GM12878 (cell line): ENCODE measurements at regions not wholly inside any gene's neighbourhood (a gene's known extent, or its start where the extent isn't known, plus 50 kb on each side); places are given as distances from the start of the nearest gene placed in this dataset.

Experiments used
- ATAC-seq: fragments of 200-7000 bp; cut with Tn5 transposase; 3 replicates; pipeline ENCODE4 v1.9.1; 2020; ENCODE audit warnings: mild to moderate bottlenecking, moderate library complexity
- BruUV-seq: library from RNA; stranded (reverse); fragments of 400-500 nt; replicated peaks from 2 replicates; lab custom pipeline; 2021; lab: Mats Ljungman, UMichigan
- CTCF ChIA-PET: fragments of 300-600 bp; sonication (Branson Sonifier 250); formaldehyde crosslinking; extraction: SDS; loops from one replicate; lab custom pipeline; 2021; ENCODE audit warnings: inconsistent platforms; lab: Yijun Ruan, JAX
- POLR2A ChIA-PET: fragments of 350-600 bp; formaldehyde crosslinking; extraction: SDS; loops from one replicate; lab custom pipeline; 2021; ENCODE audit warnings: inconsistent platforms; lab: Charles Lee
- RAD21 ChIA-PET: fragments of 300-600 bp; sonication (Branson Sonifier 250); formaldehyde crosslinking; loops from one replicate; lab custom pipeline; 2023; ENCODE audit warnings: antibody characterized with exemption; ENCODE audit not compliant: unreplicated experiment; lab: Charles Lee
- SMC1A ChIA-PET: fragments of 300-600 bp; sonication (Branson Sonifier 250); formaldehyde crosslinking; loops from one replicate; lab custom pipeline; 2023; ENCODE audit not compliant: unreplicated experiment, uncharacterized antibody; lab: Charles Lee
- DNase-seq: peaks from one replicate; pipeline ENCODE4 v3.0.0-alpha.2; 2011; ENCODE audit warnings: low read depth, low spot score
- FAIRE-seq: peaks from 3 replicates; lab custom pipeline; 2011; peaks lifted over from hg19 to GRCh38; lab: Jason Lieb, UNC
- H2AFZ ChIP-seq: 2 replicates; pipeline ENCODE4 v1.6.0; 2011; ENCODE audit warnings: low read depth, low read length, control low read depth; ENCODE audit not compliant: control insufficient read depth
- H3K27ac ChIP-seq: 2 replicates; pipeline ENCODE4 v1.5.1; 2011; ENCODE audit warnings: control low read depth; ENCODE audit not compliant: control insufficient read depth, insufficient read depth
- H3K27me3 ChIP-seq, 2 experiments: replicated peaks in 1 of 2; 2 replicates each; pipeline versions ENCODE4 v1.6.0 to v1.6.1; 2011; ENCODE audit warnings: low read length in 1 of 2; ENCODE audit not compliant: control insufficient read depth in 2 of 2, insufficient read depth in 2 of 2
- H3K36me3 ChIP-seq, 2 experiments: 2 replicates each; pipeline ENCODE4 v1.5.1; 2011; ENCODE audit warnings: low read length in 1 of 2; ENCODE audit not compliant: control insufficient read depth in 2 of 2, insufficient read depth in 2 of 2
- H3K4me1 ChIP-seq: 2 replicates; pipeline ENCODE4 v1.6.1; 2011; ENCODE audit warnings: mild to moderate bottlenecking, low read length, moderate library complexity, mixed read lengths; ENCODE audit not compliant: control insufficient read depth, insufficient read depth
- H3K4me2 ChIP-seq: 2 replicates; pipeline ENCODE4 v1.6.0; 2011; ENCODE audit warnings: control low read depth; ENCODE audit not compliant: control insufficient read depth, insufficient read depth
- H3K4me3 ChIP-seq: fragments of 200-600 bp; sonication (generic); 2 replicates; pipeline ENCODE4 v1.5.1; 2016
- H3K79me2 ChIP-seq: 2 replicates; pipeline ENCODE4 v1.6.0; 2011; ENCODE audit warnings: low read length; ENCODE audit not compliant: control insufficient read depth, insufficient read depth
- H3K9ac ChIP-seq: 2 replicates; pipeline ENCODE4 v1.8.0; 2011; ENCODE audit warnings: low read length, control low read depth, mixed read lengths; ENCODE audit not compliant: control insufficient read depth, insufficient read depth
- H3K9me3 ChIP-seq: replicated peaks from 3 replicates; pipeline ENCODE4 v1.5.1; 2011; ENCODE audit warnings: mild to moderate bottlenecking, low read length; ENCODE audit not compliant: control insufficient read depth, insufficient read depth
- H4K20me1 ChIP-seq: 2 replicates; pipeline ENCODE4 v1.6.0; 2011; ENCODE audit not compliant: control insufficient read depth, insufficient read depth
- BHLHE40 ChIP-seq, 2 experiments: fragments of 450-650 bp in 1 of 2; IDR thresholded peaks; 2 replicates each; pipeline ENCODE4 v1.6.1; 2011 to 2017; ENCODE audit warnings: low read depth in 2 of 2, borderline replicate concordance in 1 of 2, improper control_type of control experiment in 1 of 2, low read length in 1 of 2, mild to moderate bottlenecking in 1 of 2
- CHD2 ChIP-seq: IDR thresholded peaks from 2 replicates; pipeline ENCODE4 v1.6.1; 2011; ENCODE audit warnings: low read depth, low read length, improper control_type of control experiment, borderline replicate concordance
- HDAC2 ChIP-seq: fragments of 200-600 bp; sonication (generic); IDR thresholded peaks from 2 replicates; pipeline ENCODE4 v1.6.1; 2017
- NFYB ChIP-seq: IDR thresholded peaks from 2 replicates; pipeline ENCODE4 v1.6.1; 2011; ENCODE audit warnings: low read depth, mild to moderate bottlenecking, low read length, improper control_type of control experiment, moderate library complexity; ENCODE audit not compliant: insufficient read depth
- PAX8 ChIP-seq: fragments of 450-650 bp; IDR thresholded peaks from 2 replicates; pipeline ENCODE4 v1.6.1; 2017; ENCODE audit warnings: mild to moderate bottlenecking, moderate library complexity
- SPI1 ChIP-seq: IDR thresholded peaks from 2 replicates; pipeline ENCODE4 v1.6.1; 2011; ENCODE audit warnings: low read depth, mild to moderate bottlenecking, low read length, moderate library complexity, borderline replicate concordance; ENCODE audit not compliant: insufficient read depth
- ZNF24 ChIP-seq: fragments of 450-650 bp; IDR thresholded peaks from 2 replicates; pipeline ENCODE4 v1.6.1; 2017; ENCODE audit warnings: antibody characterized with exemption, mild to moderate bottlenecking
- ZNF622 ChIP-seq: fragments of 450-650 bp; IDR thresholded peaks from 2 replicates; pipeline ENCODE4 v1.6.1; 2017; ENCODE audit warnings: mild to moderate bottlenecking, inconsistent platforms
- WGBS: methylation state at CpG from one replicate; pipeline ENCODE4 v1.1.6; 2016; ENCODE audit warnings: low lambda C conversion rate; ENCODE audit not compliant: insufficient replicate concordance, insufficient coverage; ENCODE audit errors: missing lambda C conversion rate; 5-methylcytosine and 5-hydroxymethylcytosine counted together
- in situ Hi-C: fragments of 300-500 bp; cut with MboI; formaldehyde crosslinking; loops from 9 replicates; pipeline ENCODE4 v1.14.3; 2018; ENCODE audit warnings: mixed read lengths
- intact Hi-C: fragments of 100-400 bp; cut with micrococcal nuclease; formaldehyde crosslinking; loops from one replicate; pipeline ENCODE4 v1.14.2; 2022; ENCODE audit not compliant: unreplicated experiment
- TF ChIP-seq, protein P1 (sequence below): fragments of 450-650 bp; IDR thresholded peaks from 2 replicates; pipeline ENCODE4 v1.6.1; 2018; ENCODE audit warnings: mild to moderate bottlenecking, low read depth, moderate library complexity; ENCODE audit not compliant: partially characterized antibody
- TF ChIP-seq, protein P2 (sequence below): IDR thresholded peaks from 2 replicates; pipeline ENCODE4 v1.6.1; 2012; ENCODE audit warnings: low read depth, low read length, improper control_type of control experiment
- TF ChIP-seq, protein P3 (sequence below): fragments of 450-650 bp; IDR thresholded peaks from 2 replicates; pipeline ENCODE4 v1.6.1; 2017; ENCODE audit warnings: borderline replicate concordance

DNA sequence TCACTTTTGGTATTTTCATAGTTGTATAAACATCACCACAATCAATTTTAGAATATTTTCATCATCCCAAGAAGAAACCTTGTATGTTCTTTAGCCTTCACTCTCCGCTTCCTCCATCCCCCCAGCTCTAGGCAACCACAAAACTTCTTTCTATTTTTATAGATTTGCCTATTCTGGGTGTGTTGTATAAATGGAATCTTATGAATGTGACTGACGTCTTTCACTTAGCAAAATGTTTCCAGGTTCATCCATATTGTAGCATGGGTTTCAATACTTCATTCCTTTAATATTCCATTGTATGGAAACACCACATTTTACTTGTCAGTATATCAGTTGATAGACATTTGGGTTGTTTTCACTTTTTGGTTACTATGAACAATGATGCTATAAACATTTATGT is 335.8 kb upstream of the GOLIM4 start (continued):
- TF ChIP-seq ZNF622 (no peak), BHLHE40 (IDR thresholded peaks at IDR 0.05; ENCODE audit: borderline replicate concordance in 1 of 2, low read depth in 2 of 2, low read length in 1 of 2) (no peak), HDAC2 (no peak), CHD2 (no peak), NFYB (no peak)
- TF ChIP-seq, protein P1, sequence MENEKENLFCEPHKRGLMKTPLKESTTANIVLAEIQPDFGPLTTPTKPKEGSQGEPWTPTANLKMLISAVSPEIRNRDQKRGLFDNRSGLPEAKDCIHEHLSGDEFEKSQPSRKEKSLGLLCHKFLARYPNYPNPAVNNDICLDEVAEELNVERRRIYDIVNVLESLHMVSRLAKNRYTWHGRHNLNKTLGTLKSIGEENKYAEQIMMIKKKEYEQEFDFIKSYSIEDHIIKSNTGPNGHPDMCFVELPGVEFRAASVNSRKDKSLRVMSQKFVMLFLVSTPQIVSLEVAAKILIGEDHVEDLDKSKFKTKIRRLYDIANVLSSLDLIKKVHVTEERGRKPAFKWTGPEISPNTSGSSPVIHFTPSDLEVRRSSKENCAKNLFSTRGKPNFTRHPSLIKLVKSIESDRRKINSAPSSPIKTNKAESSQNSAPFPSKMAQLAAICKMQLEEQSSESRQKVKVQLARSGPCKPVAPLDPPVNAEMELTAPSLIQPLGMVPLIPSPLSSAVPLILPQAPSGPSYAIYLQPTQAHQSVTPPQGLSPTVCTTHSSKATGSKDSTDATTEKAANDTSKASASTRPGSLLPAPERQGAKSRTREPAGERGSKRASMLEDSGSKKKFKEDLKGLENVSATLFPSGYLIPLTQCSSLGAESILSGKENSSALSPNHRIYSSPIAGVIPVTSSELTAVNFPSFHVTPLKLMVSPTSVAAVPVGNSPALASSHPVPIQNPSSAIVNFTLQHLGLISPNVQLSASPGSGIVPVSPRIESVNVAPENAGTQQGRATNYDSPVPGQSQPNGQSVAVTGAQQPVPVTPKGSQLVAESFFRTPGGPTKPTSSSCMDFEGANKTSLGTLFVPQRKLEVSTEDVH = no peak
- TF ChIP-seq, all 136 proteins: peak for 0

DNA sequence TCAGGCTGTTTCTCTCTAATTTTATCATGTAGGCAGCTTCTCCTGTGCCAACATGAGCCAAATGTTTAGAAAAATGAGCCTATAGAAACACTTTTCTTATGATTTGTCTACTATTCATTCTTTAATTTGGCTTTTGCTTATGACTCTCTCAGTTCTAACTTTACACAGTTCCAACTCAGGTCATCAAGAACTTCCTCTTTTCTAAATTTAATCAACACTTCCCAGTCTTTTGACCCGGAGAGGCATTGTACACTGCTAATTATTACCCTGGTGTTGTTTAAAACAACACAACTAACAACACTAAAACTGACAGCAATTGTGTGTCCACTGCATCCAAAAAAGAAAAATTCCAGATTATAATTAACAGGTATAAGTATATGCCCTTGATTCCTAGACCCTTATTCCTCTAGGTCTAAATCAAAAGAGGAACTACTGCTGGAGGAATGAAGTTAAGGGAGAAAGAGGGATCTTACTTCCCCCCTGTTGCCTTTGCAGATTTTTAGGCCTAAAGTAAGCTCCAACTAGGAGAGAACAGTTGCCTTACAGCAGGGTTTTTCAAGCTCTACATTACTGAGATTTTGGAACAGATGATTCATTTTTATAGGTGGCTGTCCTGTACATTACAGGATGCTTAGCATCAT is 332.2 kb upstream of the GOLIM4 start:
- no peak overlapping the region for H3K9ac ChIP-seq
- ChIA-PET RAD21 (no interaction called here), CTCF (no interaction called here), POLR2A (no interaction called here), SMC1A (interaction anchor here (0.6 to 0.9 kb wide), 2 partner anchors 9 to 92 kb away, joined by 3 read pairs; no protein-coding TSS in a partner anchor)
- no peaks in the 10 kb centered on the region for H3K27me3 ChIP-seq
- intact Hi-C loops = no loop called here
- 5% methylated on average over 1 of the region's 1 CpG for WGBS
- DNase-seq (no peak), FAIRE-seq (no peak), ATAC-seq (peak; percentile 68)
- in situ Hi-C loops = no loop called here
- H3K36me3 ChIP-seq = no peaks in the 10 kb centered on the region
- H3K9me3 ChIP-seq = no peaks in the 10 kb centered on the region
- no peaks in the 10 kb centered on the region for H3K79me2 ChIP-seq
- TF ChIP-seq SPI1 (peak; percentile 18; the same call in 1 of the 2 replicates), ZNF24 (no peak), PAX8 (no peak)
- TF ChIP-seq, protein P2, sequence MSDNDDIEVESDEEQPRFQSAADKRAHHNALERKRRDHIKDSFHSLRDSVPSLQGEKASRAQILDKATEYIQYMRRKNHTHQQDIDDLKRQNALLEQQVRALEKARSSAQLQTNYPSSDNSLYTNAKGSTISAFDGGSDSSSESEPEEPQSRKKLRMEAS = no peak
- TF ChIP-seq, protein P3, sequence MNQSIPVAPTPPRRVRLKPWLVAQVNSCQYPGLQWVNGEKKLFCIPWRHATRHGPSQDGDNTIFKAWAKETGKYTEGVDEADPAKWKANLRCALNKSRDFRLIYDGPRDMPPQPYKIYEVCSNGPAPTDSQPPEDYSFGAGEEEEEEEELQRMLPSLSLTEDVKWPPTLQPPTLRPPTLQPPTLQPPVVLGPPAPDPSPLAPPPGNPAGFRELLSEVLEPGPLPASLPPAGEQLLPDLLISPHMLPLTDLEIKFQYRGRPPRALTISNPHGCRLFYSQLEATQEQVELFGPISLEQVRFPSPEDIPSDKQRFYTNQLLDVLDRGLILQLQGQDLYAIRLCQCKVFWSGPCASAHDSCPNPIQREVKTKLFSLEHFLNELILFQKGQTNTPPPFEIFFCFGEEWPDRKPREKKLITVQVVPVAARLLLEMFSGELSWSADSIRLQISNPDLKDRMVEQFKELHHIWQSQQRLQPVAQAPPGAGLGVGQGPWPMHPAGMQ = no peak
- H4K20me1 ChIP-seq = no peaks in the 10 kb centered on the region
- H3K4me3 ChIP-seq = no peak overlapping the region
- H2AFZ ChIP-seq = no peak overlapping the region
- no TSS peak for BruUV-seq
- H3K27ac ChIP-seq = no peak overlapping the region
- H3K4me1 ChIP-seq = no peaks in the 10 kb centered on the region
- H3K4me2 ChIP-seq = no peak overlapping the region
